ENCODE measurements at regions not wholly inside any gene's neighbourhood (a gene's known extent, or its start where the extent isn't known, plus 50 kb on each side); places are given as distances from the start of the nearest gene placed in this dataset.

DNA sequence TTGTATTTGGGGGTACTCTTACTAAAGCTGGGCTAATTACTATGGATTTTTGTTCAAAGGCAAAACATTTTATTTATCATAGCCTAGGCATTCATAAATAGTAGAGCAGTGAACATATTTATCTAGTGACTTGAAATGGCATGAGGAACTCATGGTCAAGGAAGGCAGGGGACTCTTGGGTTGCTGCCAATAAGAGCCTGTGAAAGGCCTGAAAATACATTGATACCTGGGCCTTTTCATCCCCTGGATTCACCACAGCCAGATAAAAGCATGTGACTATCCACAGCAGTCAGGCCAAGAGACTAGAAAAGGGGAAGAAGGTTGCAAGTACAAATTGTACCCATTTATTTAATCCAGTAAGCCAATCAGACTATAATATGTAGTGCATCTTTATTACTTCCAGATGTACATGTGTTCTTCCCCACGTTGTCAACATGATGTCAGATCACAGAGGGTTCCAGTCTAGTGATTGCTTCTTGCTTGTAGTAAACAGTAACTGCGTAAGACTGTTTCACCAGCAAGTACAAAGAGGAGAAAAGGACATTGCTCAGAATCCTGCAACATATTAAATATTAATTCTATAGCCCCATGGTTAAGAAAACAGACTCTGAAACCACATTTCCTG lies 409.7 kb downstream of the NOVA1 start:
- no peaks in the 10 kb centered on the region for H3K27me3 ChIP-seq (ENCODE audit: control insufficient read depth, insufficient read depth, low read length, poor library complexity, severe bottlenecking)
- H3K36me3 ChIP-seq (ENCODE audit: control insufficient read depth, insufficient read depth, low read length), result no peaks in the 10 kb centered on the region
- 88 to 100% methylated on average over 2 of the region's 2 CpGs for WGBS, 2 experiments
- H3K4me1 ChIP-seq (ENCODE audit: control insufficient read depth, insufficient read depth, low read length), result no peaks in the 10 kb centered on the region
- no peak overlapping the region for H3K27ac ChIP-seq (ENCODE audit: insufficient read depth, low read depth, low read length, poor library complexity, severe bottlenecking)
- H3K4me3 ChIP-seq (ENCODE audit: insufficient read depth, low read depth, low read length), result no peak overlapping the region
- H3K9me3 ChIP-seq (ENCODE audit: control insufficient read depth, low read length), result no peaks in the 10 kb centered on the region

DNA sequence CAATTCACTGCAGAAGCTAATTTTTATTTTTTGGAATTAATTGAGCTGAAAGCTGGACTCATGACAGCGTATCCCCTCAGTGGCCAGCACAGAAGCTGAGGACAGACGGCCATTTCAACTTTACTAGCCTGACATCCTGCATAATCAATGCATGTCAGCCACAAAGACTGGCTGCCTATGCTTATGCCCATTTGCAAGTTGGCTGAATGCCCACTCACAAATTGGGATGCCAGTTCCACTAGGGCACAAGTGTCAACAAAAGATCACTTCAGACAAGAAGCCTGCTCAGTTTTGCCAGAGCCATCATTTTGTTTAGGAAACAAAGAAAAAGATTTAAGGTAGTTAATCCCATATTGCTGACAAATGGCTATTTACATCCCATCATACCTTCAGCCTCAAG lies 417.6 kb downstream of the NOVA1 start:
- WGBS, 2 experiments, result 90 to 91% methylated on average over 2 of the region's 2 CpGs
- H3K27me3 ChIP-seq (ENCODE audit: control insufficient read depth, insufficient read depth, low read length, poor library complexity, severe bottlenecking), result no peaks in the 10 kb centered on the region

DNA sequence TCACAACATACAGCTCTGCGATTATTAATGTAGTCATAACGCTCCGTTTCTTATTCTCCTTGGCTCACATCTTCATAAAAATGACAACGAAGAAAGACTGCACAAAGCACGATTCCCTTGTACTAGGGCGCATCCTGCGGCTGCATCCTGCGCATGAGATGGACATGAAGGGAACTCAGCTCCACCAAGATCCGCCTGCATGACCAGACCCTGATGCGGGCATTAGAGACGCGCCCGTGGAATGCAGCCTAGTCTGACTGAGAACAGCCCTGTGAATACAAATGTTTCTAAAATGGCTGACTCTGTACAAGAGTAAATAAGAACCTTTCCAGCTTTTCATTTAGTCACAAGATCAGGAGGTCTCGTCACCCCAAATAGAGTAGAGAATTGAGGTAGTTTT lies 422.2 kb downstream of the NOVA1 start:
- Histone ChIP-seq H3K4me3 (ENCODE audit: insufficient read depth, low read depth, low read length) (no peak overlapping the region), H3K9me3 (ENCODE audit: control insufficient read depth, low read length) (no peaks in the 10 kb centered on the region), H3K36me3 (ENCODE audit: control insufficient read depth, insufficient read depth, low read length) (no peaks in the 10 kb centered on the region), H3K4me1 (ENCODE audit: control insufficient read depth, insufficient read depth, low read length) (no peaks in the 10 kb centered on the region), H3K27ac (ENCODE audit: insufficient read depth, low read depth, low read length, poor library complexity, severe bottlenecking) (no peak overlapping the region), H3K27me3 (ENCODE audit: control insufficient read depth, insufficient read depth, low read length, poor library complexity, severe bottlenecking) (no peaks in the 10 kb centered on the region)
- 95 to 96% methylated on average over 14 of the region's 14 CpGs for whole genome bisulfite sequencing, 2 experiments

More for the DNA sequence above, 417.6 kb downstream of the NOVA1 start:
- H3K4me1 ChIP-seq (ENCODE audit: control insufficient read depth, insufficient read depth, low read length), result no peaks in the 10 kb centered on the region
- H3K36me3 ChIP-seq (ENCODE audit: control insufficient read depth, insufficient read depth, low read length), result no peaks in the 10 kb centered on the region
- no peak overlapping the region for H3K27ac ChIP-seq (ENCODE audit: insufficient read depth, low read depth, low read length, poor library complexity, severe bottlenecking)
- no peaks in the 10 kb centered on the region for H3K9me3 ChIP-seq (ENCODE audit: control insufficient read depth, low read length)
- H3K4me3 ChIP-seq (ENCODE audit: insufficient read depth, low read depth, low read length), result no peak overlapping the region

DNA sequence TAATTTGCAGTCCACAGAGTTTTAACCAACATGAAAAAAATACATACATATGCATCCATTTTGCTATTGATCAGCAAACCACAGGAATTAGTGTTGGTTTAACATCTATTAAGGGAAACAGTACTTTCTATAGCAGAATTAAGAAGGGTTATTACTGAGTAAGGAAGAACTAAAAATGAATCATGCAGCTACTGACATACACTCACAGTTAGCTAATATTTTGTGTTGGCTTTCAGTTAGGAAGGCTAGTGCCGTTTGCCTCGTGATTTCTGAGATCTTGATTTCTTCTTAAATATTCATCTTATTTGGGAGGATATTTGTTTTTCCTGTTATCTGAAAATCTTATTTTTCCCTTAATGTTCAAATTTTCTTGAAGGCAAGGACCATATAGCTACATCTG lies 423.4 kb downstream of the NOVA1 start:
- Histone ChIP-seq H3K36me3 (ENCODE audit: control insufficient read depth, insufficient read depth, low read length) (no peaks in the 10 kb centered on the region), H3K27ac (ENCODE audit: insufficient read depth, low read depth, low read length, poor library complexity, severe bottlenecking) (no peak overlapping the region), H3K27me3 (ENCODE audit: control insufficient read depth, insufficient read depth, low read length, poor library complexity, severe bottlenecking) (no peaks in the 10 kb centered on the region), H3K9me3 (ENCODE audit: control insufficient read depth, low read length) (no peaks in the 10 kb centered on the region), H3K4me3 (ENCODE audit: insufficient read depth, low read depth, low read length) (no peak overlapping the region), H3K4me1 (ENCODE audit: control insufficient read depth, insufficient read depth, low read length) (no peaks in the 10 kb centered on the region)
- 88% methylated on average over 2 of the region's 2 CpGs; no CpG with 5 or more reads in 1 of the 2 experiments for WGBS, 2 experiments

DNA sequence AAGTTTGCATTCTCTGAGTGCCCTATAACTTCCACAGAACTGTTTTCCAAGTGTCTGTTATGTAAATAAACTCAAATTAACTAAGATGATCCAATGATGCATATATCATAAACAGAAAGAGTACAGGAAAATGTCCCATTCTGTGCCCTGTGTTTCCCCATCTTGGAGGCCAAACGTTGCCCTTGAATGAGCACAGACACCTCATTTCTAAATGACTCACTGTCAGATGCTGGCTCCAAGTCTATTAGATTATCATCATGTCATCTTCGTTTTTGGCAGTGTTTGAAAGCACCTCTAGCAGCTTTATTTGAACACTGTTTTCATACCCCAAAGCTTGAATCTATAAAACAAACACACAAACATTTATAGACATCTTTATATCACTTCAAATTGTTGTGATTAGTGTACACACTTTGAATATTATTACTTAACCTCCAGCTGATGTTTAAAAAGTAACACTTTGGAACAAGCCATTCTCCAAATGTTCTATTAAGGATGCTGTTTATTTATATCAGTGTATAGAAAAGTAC lies 424.2 kb downstream of the NOVA1 start:
- no peaks in the 10 kb centered on the region for H3K9me3 ChIP-seq (ENCODE audit: control insufficient read depth, low read length)
- H3K4me3 ChIP-seq (ENCODE audit: insufficient read depth, low read depth, low read length), result no peak overlapping the region
- WGBS, 2 experiments, result 80 to 91% methylated on average over 2 of the region's 2 CpGs
- H3K36me3 ChIP-seq (ENCODE audit: control insufficient read depth, insufficient read depth, low read length), result no peaks in the 10 kb centered on the region
- no peaks in the 10 kb centered on the region for H3K4me1 ChIP-seq (ENCODE audit: control insufficient read depth, insufficient read depth, low read length)
- H3K27me3 ChIP-seq (ENCODE audit: control insufficient read depth, insufficient read depth, low read length, poor library complexity, severe bottlenecking), result no peaks in the 10 kb centered on the region
- no peak overlapping the region for H3K27ac ChIP-seq (ENCODE audit: insufficient read depth, low read depth, low read length, poor library complexity, severe bottlenecking)

DNA sequence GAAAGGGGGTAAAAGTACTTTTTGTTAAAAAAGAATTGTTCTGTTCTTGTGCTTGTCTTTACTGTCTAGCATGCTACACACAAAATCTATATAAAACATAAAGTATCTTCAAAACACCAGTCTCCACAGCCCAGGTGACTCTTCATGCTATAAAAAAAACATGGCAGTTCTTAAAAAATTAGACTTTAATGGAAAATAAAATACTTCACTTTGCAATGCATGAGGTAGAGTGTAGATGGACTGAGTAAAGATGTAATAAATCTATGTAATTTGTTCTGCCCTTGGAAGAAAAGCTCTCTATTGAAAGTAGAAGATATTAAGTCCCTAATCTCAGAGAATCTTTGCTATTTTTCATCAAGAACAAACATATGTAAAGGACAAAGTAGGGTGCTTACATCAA lies 425.4 kb downstream of the NOVA1 start:
- H3K27ac ChIP-seq (ENCODE audit: insufficient read depth, low read depth, low read length, poor library complexity, severe bottlenecking), result no peak overlapping the region
- H3K27me3 ChIP-seq (ENCODE audit: control insufficient read depth, insufficient read depth, low read length, poor library complexity, severe bottlenecking), result no peaks in the 10 kb centered on the region
- H3K36me3 ChIP-seq (ENCODE audit: control insufficient read depth, insufficient read depth, low read length), result no peaks in the 10 kb centered on the region
- no peak overlapping the region for H3K4me3 ChIP-seq (ENCODE audit: insufficient read depth, low read depth, low read length)
- H3K4me1 ChIP-seq (ENCODE audit: control insufficient read depth, insufficient read depth, low read length), result no peaks in the 10 kb centered on the region
- no peaks in the 10 kb centered on the region for H3K9me3 ChIP-seq (ENCODE audit: control insufficient read depth, low read length)

DNA sequence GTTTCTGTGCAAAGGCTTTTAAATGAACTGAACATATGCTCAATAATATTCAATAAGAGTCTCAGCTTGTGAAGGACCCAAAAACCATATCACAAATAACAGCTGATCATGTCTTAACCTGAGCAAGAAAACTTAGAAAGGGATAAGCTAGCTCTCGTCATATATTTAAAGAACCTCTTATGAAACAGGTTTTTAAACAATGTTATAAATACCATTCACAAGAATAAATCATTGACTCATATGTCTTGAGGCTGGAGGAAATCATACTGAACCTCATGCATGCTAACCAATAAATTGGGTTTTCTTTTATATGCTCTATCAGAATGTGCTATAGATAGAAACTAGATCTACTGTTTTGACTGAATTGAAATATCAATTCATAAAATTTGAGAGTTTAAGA lies 426.9 kb downstream of the NOVA1 start:
- Histone ChIP-seq H3K9me3 (ENCODE audit: control insufficient read depth, low read length) (no peaks in the 10 kb centered on the region), H3K27ac (ENCODE audit: insufficient read depth, low read depth, low read length, poor library complexity, severe bottlenecking) (no peak overlapping the region), H3K4me1 (ENCODE audit: control insufficient read depth, insufficient read depth, low read length) (no peaks in the 10 kb centered on the region), H3K4me3 (ENCODE audit: insufficient read depth, low read depth, low read length) (no peak overlapping the region), H3K36me3 (ENCODE audit: control insufficient read depth, insufficient read depth, low read length) (no peaks in the 10 kb centered on the region), H3K27me3 (ENCODE audit: control insufficient read depth, insufficient read depth, low read length, poor library complexity, severe bottlenecking) (no peaks in the 10 kb centered on the region)
- WGBS, 2 experiments, result 67 to 100% methylated on average over 1 of the region's 1 CpG

DNA sequence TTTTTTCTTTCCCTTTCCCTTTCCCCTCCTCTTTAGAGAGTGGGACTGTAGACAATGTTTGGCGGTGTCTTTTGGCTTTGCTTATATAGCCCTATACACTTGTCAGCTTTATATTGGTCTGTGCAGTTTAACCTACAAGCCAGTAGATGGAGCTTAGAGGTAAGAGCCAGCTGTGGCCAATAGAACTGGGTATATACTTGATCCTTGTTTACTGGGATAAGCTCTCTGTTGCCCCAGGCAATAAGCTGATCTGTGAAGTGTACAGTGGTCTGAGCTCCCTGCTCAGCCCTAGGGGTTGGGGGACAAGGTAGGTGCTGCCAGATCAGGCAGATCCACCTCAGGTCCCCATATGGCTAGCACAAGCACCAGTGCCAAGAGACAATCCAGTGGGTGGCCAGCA lies 434.1 kb downstream of the NOVA1 start:
- Histone ChIP-seq H3K4me3 (ENCODE audit: insufficient read depth, low read depth, low read length) (no peak overlapping the region), H3K36me3 (ENCODE audit: control insufficient read depth, insufficient read depth, low read length) (no peaks in the 10 kb centered on the region), H3K9me3 (ENCODE audit: control insufficient read depth, low read length) (no peaks in the 10 kb centered on the region), H3K4me1 (ENCODE audit: control insufficient read depth, insufficient read depth, low read length) (no peaks in the 10 kb centered on the region), H3K27me3 (ENCODE audit: control insufficient read depth, insufficient read depth, low read length, poor library complexity, severe bottlenecking) (no peaks in the 10 kb centered on the region), H3K27ac (ENCODE audit: insufficient read depth, low read depth, low read length, poor library complexity, severe bottlenecking) (no peak overlapping the region)
- 71% methylated on average over 1 of the region's 1 CpG; no CpG with 5 or more reads in 1 of the 2 experiments for WGBS, 2 experiments

DNA sequence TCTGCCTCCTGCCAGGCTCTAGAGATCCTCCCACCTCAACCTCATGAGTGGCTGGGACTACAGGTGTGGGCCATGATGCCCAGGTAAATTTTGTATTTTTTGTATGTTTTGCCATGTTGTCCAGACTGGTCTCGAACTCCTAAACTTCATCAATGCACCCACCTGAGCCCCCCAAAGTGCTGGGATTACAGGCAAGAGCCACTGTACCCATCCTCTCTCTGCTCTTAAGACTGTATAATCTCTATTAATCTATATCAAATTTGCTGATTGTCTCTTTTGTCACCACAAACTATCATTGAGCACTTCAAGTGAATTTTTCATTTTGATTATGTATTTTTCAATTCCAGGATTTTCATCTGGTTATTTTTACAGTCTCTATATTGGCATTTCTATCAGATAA lies 440.3 kb downstream of the NOVA1 start:
- 78 to 91% methylated on average over 1 of the region's 1 CpG for WGBS, 2 experiments
- H3K9me3 ChIP-seq (ENCODE audit: control insufficient read depth, low read length), result no peaks in the 10 kb centered on the region
- H3K27ac ChIP-seq (ENCODE audit: insufficient read depth, low read depth, low read length, poor library complexity, severe bottlenecking), result no peak overlapping the region
- H3K36me3 ChIP-seq (ENCODE audit: control insufficient read depth, insufficient read depth, low read length), result no peaks in the 10 kb centered on the region
- no peaks in the 10 kb centered on the region for H3K4me1 ChIP-seq (ENCODE audit: control insufficient read depth, insufficient read depth, low read length)
- H3K27me3 ChIP-seq (ENCODE audit: control insufficient read depth, insufficient read depth, low read length, poor library complexity, severe bottlenecking), result no peaks in the 10 kb centered on the region
- H3K4me3 ChIP-seq (ENCODE audit: insufficient read depth, low read depth, low read length), result no peak overlapping the region

DNA sequence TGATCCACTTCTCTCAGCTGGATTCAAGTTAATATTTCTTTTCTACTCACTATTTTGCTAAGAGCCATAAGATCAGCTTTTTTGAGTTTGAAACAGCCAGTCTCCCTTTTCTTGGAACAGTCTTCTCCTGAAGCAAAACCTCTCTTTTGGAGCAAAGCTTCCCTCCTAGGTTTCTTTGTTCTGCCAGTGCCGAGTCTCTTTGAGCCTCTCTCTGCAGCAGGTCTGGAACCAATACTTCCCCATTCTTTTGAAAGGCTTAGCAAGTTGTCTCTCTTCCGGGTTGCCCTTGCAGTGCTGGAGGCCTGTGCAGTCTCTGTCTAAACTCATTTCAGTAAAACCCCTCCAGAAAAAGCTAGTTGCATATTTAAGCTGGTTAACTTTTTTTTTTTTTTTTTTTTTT lies 454.8 kb downstream of the NOVA1 start:
- Histone ChIP-seq H3K9me3 (ENCODE audit: control insufficient read depth, low read length) (no peaks in the 10 kb centered on the region), H3K27ac (ENCODE audit: insufficient read depth, low read depth, low read length, poor library complexity, severe bottlenecking) (no peak overlapping the region), H3K27me3 (ENCODE audit: control insufficient read depth, insufficient read depth, low read length, poor library complexity, severe bottlenecking) (no peaks in the 10 kb centered on the region), H3K4me1 (ENCODE audit: control insufficient read depth, insufficient read depth, low read length) (no peaks in the 10 kb centered on the region), H3K36me3 (ENCODE audit: control insufficient read depth, insufficient read depth, low read length) (no peaks in the 10 kb centered on the region), H3K4me3 (ENCODE audit: insufficient read depth, low read depth, low read length) (no peak overlapping the region)
- WGBS, 2 experiments, result 13 to 18% methylated on average over 2 of the region's 2 CpGs
